ENCODE measurements at regions not wholly inside any gene's neighbourhood (a gene's known extent, or its start where the extent isn't known, plus 50 kb on each side); places are given as distances from the start of the nearest gene placed in this dataset.

- DNase-seq: no peak
These were observed 1044.9 kb downstream of the BRINP3 start for GRCh38 chr1:189432753-189433152.

GRCh38 chr1:189434461-189434860 is 1043.2 kb downstream of the BRINP3 start:
- intact Hi-C loops (cut with DNase I): no loop called here
- Histone ChIP-seq H3K4me3 (no peak overlapping the region), H3K27me3 (no peaks in the 10 kb centered on the region), H3K27ac (no peak overlapping the region), H3K4me1 (no peaks in the 10 kb centered on the region), H3K9me3 (no peaks in the 10 kb centered on the region), H3K36me3 (replicated peaks in 1 of 2; ENCODE audit: insufficient read depth in 1 of 2, low read depth in 2 of 2) (no peaks in the 10 kb centered on the region)
- 33 to 42% methylated on average over 1 of the region's 1 CpG for WGBS, 2 donors
- no peak for ATAC-seq
- no peak for TF ChIP-seq POLR2A (IDR thresholded peaks at IDR 0.05)
- no peak for TF ChIP-seq CTCF (IDR thresholded peaks at IDR 0.05)
- DNase-seq: no peak

More at GRCh38 chr1:189432753-189433152, 1044.9 kb downstream of the BRINP3 start:
- H3K27ac ChIP-seq: no peak overlapping the region
- no peaks in the 10 kb centered on the region for H3K27me3 ChIP-seq
- no peaks in the 10 kb centered on the region for H3K9me3 ChIP-seq
- ATAC-seq: no peak
- no peak overlapping the region for H3K4me3 ChIP-seq
- no peaks in the 10 kb centered on the region for H3K4me1 ChIP-seq
- TF ChIP-seq CTCF (IDR thresholded peaks at IDR 0.05) (no peak), POLR2A (IDR thresholded peaks at IDR 0.05) (no peak)
- intact Hi-C loops (cut with DNase I): no loop called here
- H3K36me3 ChIP-seq (replicated peaks in 1 of 2; ENCODE audit: insufficient read depth in 1 of 2, low read depth in 2 of 2): no peaks in the 10 kb centered on the region
- WGBS, 2 donors: 63 to 71% methylated on average over 2 of the region's 2 CpGs

- TF ChIP-seq CTCF (IDR thresholded peaks at IDR 0.05) (no peak), POLR2A (IDR thresholded peaks at IDR 0.05) (no peak)
- no peak overlapping the region for H3K4me3 ChIP-seq
- intact Hi-C loops (cut with DNase I): no loop called here
These were observed 1042.3 kb downstream of the BRINP3 start for GRCh38 chr1:189435398-189435797.

GRCh38 chr1:189438808-189439207 is 1038.9 kb downstream of the BRINP3 start:
- ATAC-seq (no peak), DNase-seq (no peak)
- Histone ChIP-seq H3K4me1 (no peaks in the 10 kb centered on the region), H3K36me3 (replicated peaks in 1 of 2; ENCODE audit: insufficient read depth in 1 of 2, low read depth in 2 of 2) (no peaks in the 10 kb centered on the region), H3K4me3 (no peak overlapping the region), H3K9me3 (no peaks in the 10 kb centered on the region), H3K27ac (no peak overlapping the region), H3K27me3 (no peaks in the 10 kb centered on the region)
- WGBS, 2 donors: 25 to 31% methylated on average over 3 of the region's 3 CpGs
- no peak for TF ChIP-seq CTCF (IDR thresholded peaks at IDR 0.05)
- TF ChIP-seq POLR2A (IDR thresholded peaks at IDR 0.05): no peak
- intact Hi-C loops (cut with DNase I): no loop called here

More at GRCh38 chr1:189435398-189435797, 1042.3 kb downstream of the BRINP3 start:
- Histone ChIP-seq H3K27me3 (no peaks in the 10 kb centered on the region), H3K27ac (no peak overlapping the region), H3K36me3 (replicated peaks in 1 of 2; ENCODE audit: insufficient read depth in 1 of 2, low read depth in 2 of 2) (no peaks in the 10 kb centered on the region), H3K4me1 (no peaks in the 10 kb centered on the region), H3K9me3 (no peaks in the 10 kb centered on the region)
- DNase-seq (no peak), ATAC-seq (no peak)

GRCh38 chr1:189463166-189463565 is 1014.5 kb downstream of the BRINP3 start:
- 53 to 54% methylated on average over 4 of the region's 4 CpGs for WGBS, 2 donors
- ATAC-seq (no peak), DNase-seq (no peak)
- TF ChIP-seq POLR2A (IDR thresholded peaks at IDR 0.05) (no peak), CTCF (IDR thresholded peaks at IDR 0.05) (no peak)
- H3K4me3 ChIP-seq: no peak overlapping the region
- intact Hi-C loops (cut with DNase I): no loop called here
- no peaks in the 10 kb centered on the region for H3K36me3 ChIP-seq (replicated peaks in 1 of 2; ENCODE audit: insufficient read depth in 1 of 2, low read depth in 2 of 2)
- H3K27me3 ChIP-seq: no peaks in the 10 kb centered on the region
- H3K9me3 ChIP-seq: no peaks in the 10 kb centered on the region
- no peak overlapping the region for H3K27ac ChIP-seq
- no peaks in the 10 kb centered on the region for H3K4me1 ChIP-seq

Data from body of pancreas (tissue), 4 donors.